Neural progenitor cell (in vitro differentiated cells): ENCODE measurements at regions not wholly inside any gene's neighbourhood (a gene's known extent, or its start where the extent isn't known, plus 50 kb on each side); places are given as distances from the start of the nearest gene placed in this dataset.
A peak's percentile ranks its signal among the peaks of the same experiment; 100 is the strongest.

Experiments used
- DNase-seq: peaks from one replicate; pipeline ENCODE4 v3.0.0-alpha.2; 2016; ENCODE audit warnings: low spot score
- H2AFZ ChIP-seq: fragments of 200-600 bp; sonication (generic); replicated peaks from 2 replicates; pipeline ENCODE4 v1.6.1; 2016; ENCODE audit warnings: antibody characterized with exemption
- H3F3A ChIP-seq: fragments of 200-600 bp; sonication (generic); 2 replicates; pipeline ENCODE4 v1.6.1; 2016; ENCODE audit warnings: antibody characterized with exemption, low read depth
- H3K27ac ChIP-seq: fragments of 200-600 bp; sonication (generic); 2 replicates; pipeline ENCODE4 v1.5.1; 2016; ENCODE audit warnings: mild to moderate bottlenecking
- H3K27me3 ChIP-seq: fragments of 200-600 bp; sonication (generic); 2 replicates; pipeline ENCODE4 v1.6.1; 2016; ENCODE audit warnings: mild to moderate bottlenecking, moderate library complexity
- H3K36me3 ChIP-seq: fragments of 200-600 bp; sonication (generic); 2 replicates; pipeline ENCODE4 v1.5.1; 2016
- H3K4me1 ChIP-seq: fragments of 200-600 bp; sonication (generic); 2 replicates; pipeline ENCODE4 v1.6.1; 2016; ENCODE audit warnings: mixed run types
- H3K4me2 ChIP-seq: fragments of 200-600 bp; sonication (generic); 2 replicates; pipeline ENCODE4 v1.6.1; 2016
- H3K4me3 ChIP-seq: fragments of 200-600 bp; sonication (generic); 2 replicates; pipeline ENCODE4 v1.5.1; 2016
- H3K79me2 ChIP-seq: fragments of 200-600 bp; sonication (generic); 2 replicates; pipeline ENCODE4 v1.6.1; 2016; ENCODE audit warnings: low read depth
- H3K9ac ChIP-seq: fragments of 200-600 bp; sonication (generic); 2 replicates; pipeline ENCODE4 v1.6.1; 2016
- H3K9me3 ChIP-seq: fragments of 200-600 bp; sonication (generic); 2 replicates; pipeline ENCODE4 v1.5.1; 2016; ENCODE audit warnings: low read depth
- H4K20me1 ChIP-seq: fragments of 200-600 bp; sonication (generic); 2 replicates; pipeline ENCODE4 v1.6.1; 2016; ENCODE audit warnings: low read depth
- H3K27ac Mint-ChIP-seq: 3 replicates; pipeline ENCODE4 v1.8.0; 2021; ENCODE audit warnings: mixed read lengths
- H3K27me3 Mint-ChIP-seq: 2 replicates; pipeline ENCODE4 v1.8.0; 2022; ENCODE audit warnings: low read depth, mild to moderate bottlenecking, inconsistent platforms, moderate library complexity, mixed read lengths; ENCODE audit not compliant: insufficient read depth
- H3K36me3 Mint-ChIP-seq: 3 replicates; pipeline ENCODE4 v1.8.0; 2021; ENCODE audit warnings: mixed read lengths
- H3K4me1 Mint-ChIP-seq: 3 replicates; pipeline ENCODE4 v1.8.0; 2021; ENCODE audit warnings: mixed read lengths
- H3K4me3 Mint-ChIP-seq: 3 replicates; pipeline ENCODE4 v1.8.0; 2021; ENCODE audit warnings: mild to moderate bottlenecking, moderate library complexity, mixed read lengths
- H3K9me3 Mint-ChIP-seq: 3 replicates; pipeline ENCODE4 v1.8.0; 2020; ENCODE audit warnings: mixed read lengths
- CTCF ChIP-seq: fragments of 200-600 bp; sonication (generic); IDR thresholded peaks from 2 replicates; pipeline ENCODE4 v1.5.1; 2017; ENCODE audit warnings: antibody characterized with exemption, mild to moderate bottlenecking
- EZH2 ChIP-seq: fragments of 200-600 bp; sonication (generic); IDR thresholded peaks from 2 replicates; pipeline ENCODE4 v1.6.1; 2017; ENCODE audit warnings: antibody characterized with exemption, mild to moderate bottlenecking, moderate library complexity
- EZH2phosphoT487 ChIP-seq: fragments of 200-600 bp; sonication (generic); IDR thresholded peaks from 2 replicates; pipeline ENCODE4 v1.6.1; 2017; ENCODE audit warnings: antibody characterized with exemption

- no peaks in the 10 kb centered on the region for H3K36me3 Mint-ChIP-seq
- DNase-seq: no peak
- H3K4me3 ChIP-seq: no peak overlapping the region
- H3K27me3 ChIP-seq: no peaks in the 10 kb centered on the region
- no peaks in the 10 kb centered on the region for H4K20me1 ChIP-seq
- TF ChIP-seq CTCF (no peak), EZH2 (no peak), EZH2phosphoT487 (no peak)
- H3K4me3 Mint-ChIP-seq: no peak overlapping the region
- no peak overlapping the region for H2AFZ ChIP-seq
- H3K9me3 Mint-ChIP-seq: no peaks in the 10 kb centered on the region
- no peaks in the 10 kb centered on the region for H3K27me3 Mint-ChIP-seq
- H3K9ac ChIP-seq: no peak overlapping the region
- no peaks in the 10 kb centered on the region for H3K9me3 ChIP-seq
- no peaks in the 10 kb centered on the region for H3K4me1 Mint-ChIP-seq
- H3F3A ChIP-seq: no peaks in the 10 kb centered on the region
- no peak overlapping the region for H3K27ac Mint-ChIP-seq
- H3K4me1 ChIP-seq: no peaks in the 10 kb centered on the region
- H3K4me2 ChIP-seq: no peak overlapping the region
- no peaks in the 10 kb centered on the region for H3K36me3 ChIP-seq
- H3K79me2 ChIP-seq: no peaks in the 10 kb centered on the region
- no peak overlapping the region for H3K27ac ChIP-seq
These were observed 177.9 kb upstream of the FUT9 start for GRCh38 chr6:95837890-95838289.

GRCh38 chr6:95841560-95841959 lies 174.2 kb upstream of the FUT9 start:
- Mint-ChIP-seq H3K9me3 (no peaks in the 10 kb centered on the region), H3K4me1 (peaks cover under 1% of the 10 kb centered on the region), H3K27me3 (no peaks in the 10 kb centered on the region), H3K4me3 (no peak overlapping the region), H3K36me3 (no peaks in the 10 kb centered on the region), H3K27ac (no peak overlapping the region)
- Histone ChIP-seq H3K4me3 (no peak overlapping the region), H3K4me1 (no peaks in the 10 kb centered on the region), H3K79me2 (no peaks in the 10 kb centered on the region), H3K9ac (no peak overlapping the region), H4K20me1 (no peaks in the 10 kb centered on the region), H3F3A (no peaks in the 10 kb centered on the region), H3K27ac (no peak overlapping the region), H2AFZ (no peak overlapping the region), H3K27me3 (no peaks in the 10 kb centered on the region), H3K36me3 (no peaks in the 10 kb centered on the region), H3K9me3 (no peaks in the 10 kb centered on the region), H3K4me2 (no peak overlapping the region)
- no peak for DNase-seq
- TF ChIP-seq CTCF (no peak), EZH2 (no peak), EZH2phosphoT487 (no peak)

GRCh38 chr6:95846652-95847051 lies 169.1 kb upstream of the FUT9 start:
- no peak overlapping the region for H3K27ac ChIP-seq
- peaks cover 14% of the 10 kb centered on the region for H3K4me1 ChIP-seq
- DNase-seq: peak; percentile 1
- peaks cover 14% of the 10 kb centered on the region for H3K4me1 Mint-ChIP-seq
- no peaks in the 10 kb centered on the region for H3F3A ChIP-seq
- H3K9me3 ChIP-seq: no peaks in the 10 kb centered on the region
- H3K27me3 Mint-ChIP-seq: no peaks in the 10 kb centered on the region
- no peak overlapping the region for H3K9ac ChIP-seq
- no peak overlapping the region for H3K27ac Mint-ChIP-seq
- H3K27me3 ChIP-seq: no peaks in the 10 kb centered on the region
- H3K9me3 Mint-ChIP-seq: no peaks in the 10 kb centered on the region
- H3K79me2 ChIP-seq: no peaks in the 10 kb centered on the region
- H3K4me3 ChIP-seq: no peak overlapping the region
- H4K20me1 ChIP-seq: no peaks in the 10 kb centered on the region
- H3K36me3 Mint-ChIP-seq: no peaks in the 10 kb centered on the region
- peak overlapping the region; percentile 22 for H2AFZ ChIP-seq
- H3K4me3 Mint-ChIP-seq: no peak overlapping the region
- H3K36me3 ChIP-seq: no peaks in the 10 kb centered on the region
- TF ChIP-seq CTCF (no peak), EZH2phosphoT487 (no peak), EZH2 (no peak)
- H3K4me2 ChIP-seq: no peak overlapping the region

- H3K27me3 Mint-ChIP-seq: no peaks in the 10 kb centered on the region
These were observed 168.7 kb upstream of the FUT9 start for GRCh38 chr6:95847061-95847460.

More at GRCh38 chr6:95847061-95847460, 168.7 kb upstream of the FUT9 start:
- Histone ChIP-seq H3K4me1 (peaks cover 14% of the 10 kb centered on the region), H3K4me3 (no peak overlapping the region), H3K27ac (no peak overlapping the region), H2AFZ (peak overlapping the region; percentile 22), H3K27me3 (no peaks in the 10 kb centered on the region), H3K9ac (no peak overlapping the region), H4K20me1 (no peaks in the 10 kb centered on the region), H3K36me3 (no peaks in the 10 kb centered on the region), H3F3A (no peaks in the 10 kb centered on the region), H3K9me3 (no peaks in the 10 kb centered on the region), H3K4me2 (no peak overlapping the region), H3K79me2 (no peaks in the 10 kb centered on the region)
- H3K4me1 Mint-ChIP-seq: peaks cover 14% of the 10 kb centered on the region
- peak; percentile 52 for DNase-seq
- no peak overlapping the region for H3K27ac Mint-ChIP-seq
- no peak overlapping the region for H3K4me3 Mint-ChIP-seq
- H3K9me3 Mint-ChIP-seq: no peaks in the 10 kb centered on the region
- no peak for TF ChIP-seq EZH2phosphoT487
- no peak for TF ChIP-seq EZH2
- TF ChIP-seq CTCF: no peak
- H3K36me3 Mint-ChIP-seq: no peaks in the 10 kb centered on the region
